GM20000 (cell line): ENCODE measurements at regions not wholly inside any gene's neighbourhood (a gene's known extent, or its start where the extent isn't known, plus 50 kb on each side); places are given as distances from the start of the nearest gene placed in this dataset.
A peak's percentile ranks its signal among the peaks of the same experiment; 100 is the strongest.

Experiments
- DNase-seq: peaks from one replicate; pipeline ENCODE4 v3.0.0; 2012; ENCODE audit warnings: low spot score
- TF ChIP-seq, protein P1 (sequence below): IDR thresholded peaks from 2 replicates; pipeline ENCODE4 v1.5.1; 2012; ENCODE audit warnings: mild to moderate bottlenecking, control low read depth; ENCODE audit errors: extremely low read depth, missing control alignments

DNA sequence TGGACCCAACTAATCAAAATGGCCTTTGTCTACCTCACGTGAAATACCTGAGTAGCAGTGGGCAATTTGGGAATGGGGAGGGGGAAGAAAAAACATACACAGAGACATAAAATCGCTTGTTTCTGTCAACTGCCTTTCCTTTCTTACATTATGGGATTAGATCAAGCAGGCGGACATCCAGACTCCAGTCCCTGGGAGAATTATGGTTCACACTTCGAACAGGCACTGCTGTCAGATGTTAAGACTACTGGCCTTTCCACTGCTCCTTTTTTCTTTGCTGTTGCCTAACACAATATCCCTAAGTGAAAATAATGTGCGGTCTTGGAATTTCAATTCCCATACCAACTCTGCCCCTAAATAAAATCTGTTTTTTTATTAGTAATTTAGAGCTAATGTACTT lies 1719.7 kb upstream of the SLC10A2 start:
- no peak for DNase-seq
- TF ChIP-seq, protein P1, sequence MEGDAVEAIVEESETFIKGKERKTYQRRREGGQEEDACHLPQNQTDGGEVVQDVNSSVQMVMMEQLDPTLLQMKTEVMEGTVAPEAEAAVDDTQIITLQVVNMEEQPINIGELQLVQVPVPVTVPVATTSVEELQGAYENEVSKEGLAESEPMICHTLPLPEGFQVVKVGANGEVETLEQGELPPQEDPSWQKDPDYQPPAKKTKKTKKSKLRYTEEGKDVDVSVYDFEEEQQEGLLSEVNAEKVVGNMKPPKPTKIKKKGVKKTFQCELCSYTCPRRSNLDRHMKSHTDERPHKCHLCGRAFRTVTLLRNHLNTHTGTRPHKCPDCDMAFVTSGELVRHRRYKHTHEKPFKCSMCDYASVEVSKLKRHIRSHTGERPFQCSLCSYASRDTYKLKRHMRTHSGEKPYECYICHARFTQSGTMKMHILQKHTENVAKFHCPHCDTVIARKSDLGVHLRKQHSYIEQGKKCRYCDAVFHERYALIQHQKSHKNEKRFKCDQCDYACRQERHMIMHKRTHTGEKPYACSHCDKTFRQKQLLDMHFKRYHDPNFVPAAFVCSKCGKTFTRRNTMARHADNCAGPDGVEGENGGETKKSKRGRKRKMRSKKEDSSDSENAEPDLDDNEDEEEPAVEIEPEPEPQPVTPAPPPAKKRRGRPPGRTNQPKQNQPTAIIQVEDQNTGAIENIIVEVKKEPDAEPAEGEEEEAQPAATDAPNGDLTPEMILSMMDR, result no peak

DNA sequence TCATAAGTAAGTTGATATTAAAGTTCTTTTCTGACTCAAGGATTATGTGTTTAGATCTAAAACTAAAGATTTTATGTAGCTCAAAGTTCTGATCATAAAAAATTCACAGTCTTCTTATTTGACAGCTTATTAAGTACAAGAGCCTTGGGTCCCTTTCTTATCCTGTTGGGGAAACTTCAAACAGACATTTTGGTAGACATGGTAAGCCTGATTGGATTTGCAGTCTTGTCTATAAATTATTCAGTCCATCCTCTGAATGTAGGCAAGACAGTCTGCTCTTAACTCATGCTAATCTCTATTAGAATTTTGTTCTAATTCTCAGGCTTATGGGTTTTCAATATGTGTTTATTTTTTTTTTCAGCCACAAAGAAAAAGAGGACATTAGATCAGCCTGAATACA lies 1718.7 kb upstream of the SLC10A2 start:
- no peak for DNase-seq
- TF ChIP-seq, protein P1, result no peak

DNA sequence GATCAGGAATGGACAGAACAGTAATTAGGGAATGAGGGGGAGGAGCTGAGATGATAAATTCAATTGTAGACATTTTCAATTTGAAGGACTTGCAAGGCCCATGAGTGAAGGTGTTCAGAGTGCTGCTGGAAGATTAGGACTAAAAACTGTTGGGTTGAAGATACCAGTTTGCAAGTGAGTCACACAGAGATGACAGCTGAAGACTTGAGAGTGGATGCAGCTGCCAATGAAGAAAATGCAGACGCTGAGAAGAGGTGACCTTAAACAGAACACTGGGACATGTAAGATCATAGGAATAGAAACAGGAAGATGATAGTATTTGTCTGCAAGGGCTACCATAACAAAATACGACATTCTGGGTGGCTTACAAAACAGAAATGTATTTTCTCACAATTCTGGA lies 1716.5 kb upstream of the SLC10A2 start:
- DNase-seq, result no peak
- TF ChIP-seq, protein P1, result no peak

DNA sequence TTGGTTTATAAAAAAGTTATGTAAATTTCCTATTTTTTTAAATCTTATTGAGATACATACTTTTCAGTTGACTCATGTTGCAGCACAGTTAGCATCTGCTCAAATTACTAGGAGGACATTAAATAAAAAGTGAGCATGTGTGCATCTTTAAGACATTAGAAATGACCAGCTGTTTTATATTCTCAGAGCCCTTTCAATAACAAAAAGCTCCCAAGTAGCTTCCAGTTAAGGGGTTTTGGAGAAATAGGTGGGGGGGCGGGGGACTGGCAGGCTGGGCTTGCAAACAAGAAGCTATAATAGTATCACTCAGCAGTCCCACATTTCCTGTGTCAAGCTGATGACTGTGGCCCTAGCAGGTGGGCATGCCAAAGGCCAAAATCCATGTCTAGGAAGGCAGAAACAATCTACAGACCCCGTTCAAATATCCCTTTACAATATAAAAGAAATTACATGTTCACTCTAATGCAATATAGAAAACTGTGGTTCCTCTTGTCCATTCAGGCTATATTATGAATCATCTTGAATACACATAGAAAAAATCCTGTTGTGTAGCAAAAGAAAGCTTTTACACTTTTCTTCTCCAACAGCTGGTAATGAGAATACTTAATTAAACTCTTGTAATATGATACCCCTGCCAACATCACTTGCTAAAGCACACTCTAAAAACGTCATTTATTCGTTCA lies 1713.2 kb upstream of the SLC10A2 start:
- TF ChIP-seq, protein P1, result no peak
- DNase-seq, result no peak

DNA sequence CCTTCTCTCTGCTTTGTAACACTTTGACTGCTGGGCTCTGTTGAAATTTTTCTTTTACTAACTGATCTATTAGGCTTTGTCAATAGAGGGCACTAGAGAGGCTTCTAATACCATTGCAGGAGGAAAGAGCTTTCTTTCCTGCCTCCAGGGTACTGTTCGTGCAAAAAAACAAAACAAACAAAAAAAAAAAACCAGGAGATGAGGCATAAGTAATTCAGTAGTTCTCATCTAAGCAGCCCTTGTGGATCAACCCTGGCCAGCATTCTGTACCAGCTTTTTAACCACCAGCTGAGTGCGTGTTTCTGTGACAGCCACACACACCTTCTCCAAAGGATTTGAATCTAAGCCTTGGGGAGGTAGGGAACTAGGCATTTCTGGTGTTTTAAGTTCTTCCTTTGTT lies 1707.6 kb upstream of the SLC10A2 start:
- peak; percentile 15 for DNase-seq
- TF ChIP-seq, protein P1, result peak; percentile 18

DNA sequence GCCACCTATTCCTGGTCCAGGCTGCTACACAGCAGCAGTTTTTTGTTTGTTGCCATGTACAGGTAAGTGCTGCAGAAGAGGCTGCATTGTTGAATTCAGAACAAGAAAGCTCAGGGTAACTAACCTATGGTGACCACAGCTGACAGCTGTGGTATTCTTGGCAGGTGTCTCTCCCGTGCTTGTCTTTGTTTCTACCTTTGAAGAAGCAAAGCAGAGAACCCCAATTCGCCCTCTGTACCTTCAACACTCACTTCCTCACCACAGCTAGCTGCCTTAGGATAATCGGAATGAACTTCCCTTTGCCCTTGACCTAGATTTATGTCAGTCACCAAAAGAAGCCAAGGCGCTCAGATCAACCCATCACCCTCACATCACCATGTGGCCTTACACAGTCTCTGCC lies 1703.3 kb upstream of the SLC10A2 start:
- DNase-seq, result no peak
- TF ChIP-seq, protein P1, result no peak

DNA sequence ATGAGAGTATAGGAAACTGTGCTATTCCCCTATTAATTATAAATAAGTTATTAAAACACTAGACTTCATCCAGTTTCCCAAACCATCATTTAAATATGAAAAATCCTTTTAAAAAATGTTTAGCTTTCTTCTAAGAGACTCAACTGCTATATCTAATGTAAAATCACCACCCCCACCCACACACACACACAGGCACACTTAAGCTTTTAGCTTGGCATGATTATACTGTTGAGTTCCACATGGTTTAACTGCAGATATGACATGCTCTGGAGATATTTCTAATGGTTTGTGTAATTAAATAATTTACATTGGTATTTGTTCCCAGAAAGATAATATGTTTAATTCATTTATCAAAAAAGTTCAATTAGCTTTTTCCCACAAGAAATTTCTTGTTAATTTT lies 1700.1 kb upstream of the SLC10A2 start:
- TF ChIP-seq, protein P1, result no peak
- DNase-seq, result no peak
